IMR-90 (cell line): ENCODE measurements at regions not wholly inside any gene's neighbourhood (a gene's known extent, or its start where the extent isn't known, plus 50 kb on each side); places are given as distances from the start of the nearest gene placed in this dataset.

ENCODE experiments used
- ATAC-seq: fragments of 200-7000 bp; cut with Tn5 transposase; 2 replicates; pipeline ENCODE4 v1.9.1; 2020; ENCODE audit warnings: low read depth, mild to moderate bottlenecking, moderate library complexity
- BruUV-seq: library from RNA; stranded (reverse); fragments of 400-500 nt; replicated peaks from 2 replicates; lab custom pipeline; 2021; lab: Mats Ljungman, UMichigan
- CTCF ChIA-PET: fragments of 300-600 bp; formaldehyde crosslinking; extraction: SDS; loops from one replicate; lab custom pipeline; 2021; ENCODE audit warnings: antibody characterized with exemption; lab: Yijun Ruan, JAX
- POLR2A ChIA-PET: fragments of 300-600 bp; sonication (Branson Sonifier 250); formaldehyde crosslinking; loops from one replicate; lab custom pipeline; 2022; ENCODE audit warnings: antibody characterized with exemption; ENCODE audit not compliant: unreplicated experiment; lab: Charles Lee
- DNase-seq: peaks from one replicate; pipeline ENCODE4 v3.0.0; 2013
- H2AFZ ChIP-seq: replicated peaks from 2 replicates; pipeline ENCODE3; 2013; ENCODE audit warnings: low read length, mild to moderate bottlenecking; ENCODE audit not compliant: poor library complexity
- H2AK5ac ChIP-seq: 2 replicates; pipeline ENCODE4 v1.6.1; 2013; ENCODE audit warnings: low read depth, low read length, inconsistent platforms
- H2AK9ac ChIP-seq: replicated peaks from 2 replicates; pipeline ENCODE3; 2013; ENCODE audit warnings: mild to moderate bottlenecking, low read depth, low read length, moderate library complexity; ENCODE audit not compliant: poor library complexity
- H2BK120ac ChIP-seq: 2 replicates; pipeline ENCODE4 v1.6.1; 2013; ENCODE audit warnings: low read depth, low read length, inconsistent platforms
- H2BK15ac ChIP-seq: 3 replicates; pipeline ENCODE4 v1.6.1; 2013; ENCODE audit warnings: low read depth, low read length, inconsistent platforms
- H2BK20ac ChIP-seq: 2 replicates; pipeline ENCODE4 v1.6.1; 2013; ENCODE audit warnings: low read depth, mild to moderate bottlenecking, inconsistent platforms, low read length, moderate library complexity
- H2BK5ac ChIP-seq: 2 replicates; pipeline ENCODE4 v1.6.1; 2013; ENCODE audit warnings: mild to moderate bottlenecking, low read depth, low read length, inconsistent platforms; ENCODE audit not compliant: poor library complexity, severe bottlenecking
- H3K14ac ChIP-seq: replicated peaks from 2 replicates; pipeline ENCODE4 v1.6.1; 2013; ENCODE audit warnings: low read depth, low read length, inconsistent platforms
- H3K18ac ChIP-seq: 2 replicates; pipeline ENCODE4 v1.6.1; 2013; ENCODE audit warnings: low read depth, low read length, control low read depth
- H3K23ac ChIP-seq: 2 replicates; pipeline ENCODE4 v1.6.1; 2013; ENCODE audit warnings: low read depth, low read length, inconsistent platforms
- H3K27ac ChIP-seq: 2 replicates; pipeline ENCODE4 v1.5.1; 2013; ENCODE audit warnings: mild to moderate bottlenecking, control low read depth, low read length; ENCODE audit not compliant: insufficient read depth
- H3K27me3 ChIP-seq: 2 replicates; pipeline ENCODE4 v1.6.1; 2013; ENCODE audit warnings: low read length; ENCODE audit not compliant: control insufficient read depth, insufficient read depth
- H3K36me3 ChIP-seq: 2 replicates; pipeline ENCODE4 v1.6.1; 2013; ENCODE audit warnings: low read length, mixed read lengths; ENCODE audit not compliant: control insufficient read depth, insufficient read depth
- H3K4ac ChIP-seq: 2 replicates; pipeline ENCODE4 v1.6.1; 2013; ENCODE audit warnings: low read depth, low read length, inconsistent platforms
- H3K4me1 ChIP-seq: 2 replicates; pipeline ENCODE4 v1.6.1; 2013; ENCODE audit warnings: low read length, mixed read lengths; ENCODE audit not compliant: control insufficient read depth, insufficient read depth
- H3K4me2 ChIP-seq: 2 replicates; pipeline ENCODE4 v1.6.1; 2013; ENCODE audit warnings: low read depth, mild to moderate bottlenecking, control low read depth, low read length, moderate library complexity
- H3K4me3 ChIP-seq: 2 replicates; pipeline ENCODE4 v1.5.1; 2013; ENCODE audit warnings: low read depth, mild to moderate bottlenecking, control low read depth, low read length, moderate library complexity; ENCODE audit not compliant: insufficient read depth
- H3K56ac ChIP-seq: 2 replicates; pipeline ENCODE4 v1.6.1; 2013; ENCODE audit warnings: low read length, inconsistent platforms; ENCODE audit not compliant: insufficient read depth; ENCODE audit errors: extremely low read depth
- H3K79me1 ChIP-seq, 2 experiments: 2 replicates each; pipeline ENCODE4 v1.6.1; 2013; ENCODE audit warnings: low read length in 2 of 2, inconsistent platforms in 1 of 2, low read depth in 1 of 2
- H3K9ac ChIP-seq: 2 replicates; pipeline ENCODE4 v1.6.1; 2013; ENCODE audit warnings: low read depth, low read length, control low read depth
- H3K9me1 ChIP-seq: 2 replicates; pipeline ENCODE4 v1.6.1; 2013; ENCODE audit warnings: low read length, inconsistent platforms; ENCODE audit not compliant: insufficient read depth
- H3K9me3 ChIP-seq: 2 replicates; pipeline ENCODE4 v1.6.1; 2013; ENCODE audit warnings: low read length; ENCODE audit not compliant: control insufficient read depth, insufficient read depth
- H4K20me1 ChIP-seq: 2 replicates; pipeline ENCODE4 v1.6.1; 2013; ENCODE audit warnings: low read length, inconsistent platforms; ENCODE audit not compliant: insufficient read depth
- H4K5ac ChIP-seq: 2 replicates; pipeline ENCODE4 v1.6.1; 2013; ENCODE audit warnings: mild to moderate bottlenecking, low read depth, low read length, control low read depth
- H4K8ac ChIP-seq, 2 experiments: 2 replicates each; pipeline ENCODE4 v1.6.1; 2013; ENCODE audit warnings: low read depth in 2 of 2, low read length in 2 of 2, control low read depth in 1 of 2, inconsistent platforms in 1 of 2
- H4K91ac ChIP-seq: 2 replicates; pipeline ENCODE4 v1.6.1; 2013; ENCODE audit warnings: low read depth, low read length, inconsistent platforms; ENCODE audit not compliant: insufficient read depth
- CTCF ChIP-seq: conservative IDR thresholded peaks from 2 replicates; pipeline ENCODE4 v1.5.1; 2012; ENCODE audit warnings: mild to moderate bottlenecking, low read depth, low read length, improper control_type of control experiment
- MAZ ChIP-seq: IDR thresholded peaks from 2 replicates; pipeline ENCODE4 v1.6.1; 2012; ENCODE audit warnings: low read depth, mild to moderate bottlenecking, low read length, improper control_type of control experiment, moderate library complexity, borderline replicate concordance
- RAD21 ChIP-seq: IDR thresholded peaks from 2 replicates; pipeline ENCODE4 v1.6.1; 2012; ENCODE audit warnings: low read length, improper control_type of control experiment
- USF2 ChIP-seq: fragments of 150-350 bp; IDR thresholded peaks from 2 replicates; pipeline ENCODE4 v1.6.1; 2017; ENCODE audit warnings: mild to moderate bottlenecking, antibody characterized with exemption, low read length, low read depth
- WGBS, 2 experiments: methylation state at CpG; one replicate each; pipeline versions ENCODE4 v1.1.5 to v1.1.7; 2013; ENCODE audit warnings: missing lambda C conversion rate in 2 of 2; ENCODE audit not compliant: insufficient read length in 1 of 2; ENCODE audit errors: extremely low coverage in 2 of 2; 5-methylcytosine and 5-hydroxymethylcytosine counted together
- dilution Hi-C: fragments of 300-500 bp; cut with HindIII; formaldehyde crosslinking; loops from one replicate; pipeline ENCODE4 v1.14.3; 2018; ENCODE audit warnings: low sequenced_read_pairs; ENCODE audit not compliant: unreplicated experiment
- in situ Hi-C: fragments of 300-500 bp; cut with MboI; formaldehyde crosslinking; loops from 3 replicates; pipeline ENCODE4 v1.14.3; 2019; ENCODE audit warnings: low sequenced_read_pairs, inconsistent platforms, mixed read lengths
- intact Hi-C: fragments of 100-400 bp; cut with micrococcal nuclease; formaldehyde crosslinking; loops from 2 replicates; pipeline ENCODE4 v1.10.0; 2022

- in situ Hi-C loops (no loop called here), intact Hi-C loops (loop anchor here (10.0 kb wide), 1 partner anchor 890 kb away; no protein-coding TSS in a partner anchor), dilution Hi-C loops (no loop called here)
- Histone ChIP-seq H2AK5ac (no peak overlapping the region), H4K5ac (no peak overlapping the region), H3K23ac (no peak overlapping the region), H4K8ac (no peak overlapping the region), H2AFZ (no peak overlapping the region), H2BK5ac (no peak overlapping the region), H2AK9ac (no peak overlapping the region), H3K14ac (no peak overlapping the region), H3K18ac (no peak overlapping the region), H2BK20ac (no peak overlapping the region), H3K9me3 (peaks cover 2% of the 10 kb centered on the region), H3K4ac (no peak overlapping the region), H3K79me1 (no peaks in the 10 kb centered on the region), H3K4me3 (peak overlapping the region; percentile 3; the same call in 1 of the 2 replicates), H3K9me1 (no peaks in the 10 kb centered on the region), H3K36me3 (no peaks in the 10 kb centered on the region), H3K9ac (no peak overlapping the region), H3K56ac (no peak overlapping the region), H2BK120ac (no peak overlapping the region), H4K91ac (no peak overlapping the region), H2BK15ac (no peak overlapping the region), H4K20me1 (no peaks in the 10 kb centered on the region), H3K4me2 (peak overlapping the region; percentile 46; the same call in 1 of the 2 replicates), H3K4me1 (no peaks in the 10 kb centered on the region), H3K27me3 (no peaks in the 10 kb centered on the region; the same call in 1 of the 2 replicates), H3K27ac (no peak overlapping the region)
- ChIA-PET POLR2A (no interaction called here), CTCF (no interaction called here)
- DNase-seq = peak; percentile 81
- no TSS peak for BruUV-seq
- peak; percentile 85 for TF ChIP-seq MAZ
- peak; percentile 44 for TF ChIP-seq CTCF
- TF ChIP-seq RAD21 = peak; percentile 63
- TF ChIP-seq USF2 = no peak
- 32% methylated on average over 3 of the region's 9 CpGs; no CpG with 5 or more reads in 1 of the 2 experiments for WGBS, 2 experiments
- no peak; the same call in 1 of the 2 replicates for ATAC-seq
Observed at GRCh38 chrX:131734621-131735020, 190.7 kb downstream of the OR13H1 start.
